ENCODE measurements at regions not wholly inside any gene's neighbourhood (a gene's known extent, or its start where the extent isn't known, plus 50 kb on each side); places are given as distances from the start of the nearest gene placed in this dataset.
"Not testable (repeated sequence)": the region's sequence is repeated elsewhere in the genome, so short reads cannot be mapped to it uniquely, and the experiment has no call there.

- no peak for ATAC-seq
- DNase-seq: no peak
- Mint-ChIP-seq H3K27me3 (no peaks in the 10 kb centered on the region), H3K27ac (no peak overlapping the region), H3K4me3 (no peak overlapping the region), H3K9me3 (no peaks in the 10 kb centered on the region), H3K36me3 (ENCODE audit: low read depth) (no peaks in the 10 kb centered on the region), H3K4me1 (no peaks in the 10 kb centered on the region)
These were observed 225.9 kb downstream of the OLFM4 start for GRCh38 chr13:53254500-53254899.

- Mint-ChIP-seq H3K27ac (no peak overlapping the region), H3K4me1 (no peaks in the 10 kb centered on the region), H3K9me3 (no peaks in the 10 kb centered on the region)
These were observed 227.2 kb downstream of the OLFM4 start for GRCh38 chr13:53255795-53256194.

GRCh38 chr13:53260594-53260993 lies 232.0 kb downstream of the OLFM4 start:
- Mint-ChIP-seq H3K4me3 (no peak overlapping the region), H3K27me3 (no peaks in the 10 kb centered on the region), H3K9me3 (no peaks in the 10 kb centered on the region), H3K4me1 (no peaks in the 10 kb centered on the region), H3K36me3 (ENCODE audit: low read depth) (no peaks in the 10 kb centered on the region), H3K27ac (no peak overlapping the region)
- DNase-seq (no peak), ATAC-seq (no peak)

More at GRCh38 chr13:53255795-53256194, 227.2 kb downstream of the OLFM4 start:
- no peak for ATAC-seq
- Mint-ChIP-seq H3K4me3 (no peak overlapping the region), H3K27me3 (no peaks in the 10 kb centered on the region), H3K36me3 (ENCODE audit: low read depth) (no peaks in the 10 kb centered on the region)
- no peak for DNase-seq

GRCh38 chr13:53264751-53265385 lies 236.3 kb downstream of the OLFM4 start:
- ATAC-seq (no peak), DNase-seq (no peak)
- Mint-ChIP-seq H3K27me3 (no peaks in the 10 kb centered on the region), H3K4me3 (no peak overlapping the region), H3K4me1 (no peaks in the 10 kb centered on the region), H3K36me3 (ENCODE audit: low read depth) (no peaks in the 10 kb centered on the region), H3K9me3 (peaks cover 7% of the 10 kb centered on the region), H3K27ac (no peak overlapping the region)

- H3K4me3 Mint-ChIP-seq: no peak overlapping the region
- no peak overlapping the region for H3K27ac Mint-ChIP-seq
- H3K4me1 Mint-ChIP-seq: no peaks in the 10 kb centered on the region
- peaks cover 7% of the 10 kb centered on the region for H3K9me3 Mint-ChIP-seq
- no peak for ATAC-seq
- H3K27me3 Mint-ChIP-seq: no peaks in the 10 kb centered on the region
- no peak for DNase-seq
- H3K36me3 Mint-ChIP-seq (ENCODE audit: low read depth): no peaks in the 10 kb centered on the region
These were observed 238.1 kb downstream of the OLFM4 start for GRCh38 chr13:53266757-53267156.

- no peak overlapping the region for H3K4me3 Mint-ChIP-seq
- DNase-seq (no peak), ATAC-seq (no peak)
- no peak overlapping the region for H3K27ac Mint-ChIP-seq
- no peaks in the 10 kb centered on the region for H3K36me3 Mint-ChIP-seq (ENCODE audit: low read depth)
- H3K4me1 Mint-ChIP-seq: no peaks in the 10 kb centered on the region
- H3K9me3 Mint-ChIP-seq: peaks cover 7% of the 10 kb centered on the region
- H3K27me3 Mint-ChIP-seq: no peaks in the 10 kb centered on the region
These were observed 241.0 kb downstream of the OLFM4 start for GRCh38 chr13:53269634-53270033.

- H3K27me3 Mint-ChIP-seq: no peaks in the 10 kb centered on the region
- no peak overlapping the region for H3K27ac Mint-ChIP-seq
- H3K36me3 Mint-ChIP-seq (ENCODE audit: low read depth): no peaks in the 10 kb centered on the region
- no peak for DNase-seq
- H3K9me3 Mint-ChIP-seq: no peaks in the 10 kb centered on the region
- H3K4me3 Mint-ChIP-seq: no peak overlapping the region
- no peaks in the 10 kb centered on the region for H3K4me1 Mint-ChIP-seq
- no peak for ATAC-seq
These were observed 244.3 kb downstream of the OLFM4 start for GRCh38 chr13:53272873-53273272.

- H3K4me3 Mint-ChIP-seq: no peak overlapping the region
- no peaks in the 10 kb centered on the region for H3K27me3 Mint-ChIP-seq
- no peak overlapping the region for H3K27ac Mint-ChIP-seq
- DNase-seq: no peak
- H3K9me3 Mint-ChIP-seq: no peaks in the 10 kb centered on the region
- H3K4me1 Mint-ChIP-seq: no peaks in the 10 kb centered on the region
- no peaks in the 10 kb centered on the region for H3K36me3 Mint-ChIP-seq (ENCODE audit: low read depth)
- no peak for ATAC-seq
These were observed 247.7 kb downstream of the OLFM4 start for GRCh38 chr13:53276265-53276664.

- no peak for DNase-seq
- no peaks in the 10 kb centered on the region for H3K9me3 Mint-ChIP-seq
- H3K4me3 Mint-ChIP-seq: no peak overlapping the region
- H3K27me3 Mint-ChIP-seq: no peaks in the 10 kb centered on the region
- no peaks in the 10 kb centered on the region for H3K4me1 Mint-ChIP-seq
- ATAC-seq: no peak
- H3K36me3 Mint-ChIP-seq (ENCODE audit: low read depth): no peaks in the 10 kb centered on the region
- no peak overlapping the region for H3K27ac Mint-ChIP-seq
These were observed 253.1 kb downstream of the OLFM4 start for GRCh38 chr13:53281677-53282076.

GRCh38 chr13:53285896-53286430 lies 257.4 kb downstream of the OLFM4 start:
- Mint-ChIP-seq H3K27ac (no peak overlapping the region), H3K4me1 (no peaks in the 10 kb centered on the region)
- DNase-seq: no peak

GRCh38 chr13:53298396-53298795 lies 269.8 kb downstream of the OLFM4 start:
- Mint-ChIP-seq H3K27me3 (no peaks in the 10 kb centered on the region), H3K4me1 (no peaks in the 10 kb centered on the region), H3K36me3 (ENCODE audit: low read depth) (no peaks in the 10 kb centered on the region), H3K9me3 (no peaks in the 10 kb centered on the region), H3K4me3 (no peak overlapping the region), H3K27ac (no peak overlapping the region)
- DNase-seq (no peak), ATAC-seq (no peak)

More at GRCh38 chr13:53285896-53286430, 257.4 kb downstream of the OLFM4 start:
- no peak overlapping the region for H3K4me3 Mint-ChIP-seq
- ATAC-seq: no peak
- H3K27me3 Mint-ChIP-seq: no peaks in the 10 kb centered on the region
- no peaks in the 10 kb centered on the region for H3K36me3 Mint-ChIP-seq (ENCODE audit: low read depth)
- no peaks in the 10 kb centered on the region for H3K9me3 Mint-ChIP-seq

- H3K9me3 Mint-ChIP-seq: no peaks in the 10 kb centered on the region
- no peaks in the 10 kb centered on the region for H3K27me3 Mint-ChIP-seq
- DNase-seq (no peak), ATAC-seq (no peak)
- no peak overlapping the region for H3K4me3 Mint-ChIP-seq
- H3K4me1 Mint-ChIP-seq: no peaks in the 10 kb centered on the region
- no peak overlapping the region for H3K27ac Mint-ChIP-seq
- no peaks in the 10 kb centered on the region for H3K36me3 Mint-ChIP-seq (ENCODE audit: low read depth)
These were observed 272.8 kb downstream of the OLFM4 start for GRCh38 chr13:53301449-53301848.

- DNase-seq; ATAC-seq; H3K9me3 Mint-ChIP-seq; H3K27me3 Mint-ChIP-seq; H3K27ac Mint-ChIP-seq; H3K4me1 Mint-ChIP-seq; H3K36me3 Mint-ChIP-seq (ENCODE audit: low read depth); H3K4me3 Mint-ChIP-seq: not testable (repeated sequence)
These were observed 276.8 kb downstream of the OLFM4 start for GRCh38 chr13:53305419-53305818.

GRCh38 chr13:53310786-53311185 lies 282.2 kb downstream of the OLFM4 start:
- ATAC-seq: no peak

GRCh38 chr13:53311561-53311960 lies 282.9 kb downstream of the OLFM4 start:
- no peak overlapping the region for H3K4me3 Mint-ChIP-seq
- H3K27ac Mint-ChIP-seq: no peak overlapping the region
- ATAC-seq (no peak), DNase-seq (no peak)
- H3K27me3 Mint-ChIP-seq: no peaks in the 10 kb centered on the region
- no peaks in the 10 kb centered on the region for H3K4me1 Mint-ChIP-seq
- peaks cover 9% of the 10 kb centered on the region for H3K9me3 Mint-ChIP-seq
- H3K36me3 Mint-ChIP-seq (ENCODE audit: low read depth): no peaks in the 10 kb centered on the region

More at GRCh38 chr13:53310786-53311185, 282.2 kb downstream of the OLFM4 start:
- peaks cover 10% of the 10 kb centered on the region for H3K9me3 Mint-ChIP-seq
- H3K27me3 Mint-ChIP-seq: no peaks in the 10 kb centered on the region
- H3K4me1 Mint-ChIP-seq: no peaks in the 10 kb centered on the region
- H3K4me3 Mint-ChIP-seq: no peak overlapping the region
- no peaks in the 10 kb centered on the region for H3K36me3 Mint-ChIP-seq (ENCODE audit: low read depth)
- no peak for DNase-seq
- H3K27ac Mint-ChIP-seq: no peak overlapping the region

All from activated naive CD8-positive, alpha-beta T cell treated with anti-CD3 and anti-CD28 coated beads, Interleukin-2, amount 50 U/mL, for 24 hours (primary cell).